Endothelial cell of umbilical vein (primary cell): ENCODE measurements at regions not wholly inside any gene's neighbourhood (a gene's known extent, or its start where the extent isn't known, plus 50 kb on each side); places are given as distances from the start of the nearest gene placed in this dataset.

Source experiments
- BruUV-seq: library from RNA; stranded (reverse); fragments of 400-500 nt; replicated peaks from 2 replicates; lab custom pipeline; 2021; lab: Mats Ljungman, UMichigan
- CTCF ChIA-PET: fragments of 300-600, 350-600 bp; sonication (Branson Sonifier 250); formaldehyde crosslinking; loops from one replicate; lab custom pipeline; 2021; ENCODE audit warnings: antibody characterized with exemption, inconsistent platforms; lab: Charles Lee
- POLR2A ChIA-PET: fragments of 300-600, 350-600 bp; sonication (Branson Sonifier 250); formaldehyde crosslinking; loops from one replicate; lab custom pipeline; 2021; ENCODE audit warnings: antibody characterized with exemption, inconsistent platforms; lab: Charles Lee
- DNase-seq: peaks from one replicate; pipeline ENCODE4 v3.0.0-alpha.2; 2011; ENCODE audit warnings: low read depth, low spot score
- FAIRE-seq: peaks from 2 replicates; lab custom pipeline; 2011; peaks lifted over from hg19 to GRCh38; lab: Jason Lieb, UNC
- H2AFZ ChIP-seq: 2 replicates; pipeline ENCODE4 v1.6.0; 2012; ENCODE audit warnings: low read depth, low read length, control low read depth, inconsistent platforms
- H3K27ac ChIP-seq: 2 replicates; pipeline ENCODE4 v1.5.1; 2011; ENCODE audit warnings: low read depth, mild to moderate bottlenecking, control low read depth, low read length, moderate library complexity; ENCODE audit not compliant: insufficient read depth
- H3K27me3 ChIP-seq, 2 experiments: 2 replicates each; pipeline versions ENCODE4 v1.6.0 to v1.6.1; 2011; ENCODE audit warnings: low read length in 2 of 2, mixed read lengths in 1 of 2; ENCODE audit not compliant: control insufficient read depth in 2 of 2, insufficient read depth in 2 of 2
- H3K36me3 ChIP-seq, 2 experiments: 2 replicates in 1 of 2; 3 replicates in 1 of 2; pipeline ENCODE4 v1.5.1; 2011; ENCODE audit warnings: low read length in 2 of 2, mild to moderate bottlenecking in 1 of 2, moderate library complexity in 1 of 2; ENCODE audit not compliant: control insufficient read depth in 2 of 2, insufficient read depth in 2 of 2; ENCODE audit errors: extremely low read depth in 1 of 2
- H3K4me1 ChIP-seq: 3 replicates; pipeline ENCODE4 v1.5.1; 2011; ENCODE audit warnings: mild to moderate bottlenecking, low read length; ENCODE audit not compliant: control insufficient read depth, insufficient read depth; ENCODE audit errors: extremely low read depth
- H3K4me2 ChIP-seq: 2 replicates; pipeline ENCODE4 v1.6.1; 2011; ENCODE audit warnings: low read length, control low read depth, mixed read lengths; ENCODE audit not compliant: insufficient read depth
- H3K4me3 ChIP-seq, 3 experiments: fragments of 200-600 bp in 1 of 3; sonication (generic), shearing (Covaris generic) in 1 of 3; replicated peaks in 1 of 3; 2 replicates each; pipeline ENCODE4 v1.5.1; 2011 to 2016; ENCODE audit warnings: control low read depth in 3 of 3, low read length in 3 of 3, mild to moderate bottlenecking in 2 of 3, inconsistent platforms in 1 of 3, low read depth in 1 of 3, moderate library complexity in 1 of 3; ENCODE audit not compliant: insufficient read depth in 1 of 3
- H3K79me2 ChIP-seq: 2 replicates; pipeline ENCODE4 v1.6.0; 2012; ENCODE audit warnings: low read length, inconsistent platforms; ENCODE audit not compliant: control insufficient read depth, insufficient read depth
- H3K9ac ChIP-seq: replicated peaks from 2 replicates; pipeline ENCODE3; 2011; ENCODE audit warnings: low read length, control low read depth; ENCODE audit not compliant: insufficient read depth; ENCODE audit errors: extremely low read depth
- H3K9me1 ChIP-seq: replicated peaks from 3 replicates; pipeline ENCODE4 v1.6.0; 2011; ENCODE audit warnings: mild to moderate bottlenecking, low read length; ENCODE audit not compliant: control insufficient read depth, insufficient read depth; ENCODE audit errors: extremely low read depth
- H3K9me3 ChIP-seq: replicated peaks from 2 replicates; pipeline ENCODE4 v1.5.1; 2012; ENCODE audit warnings: low read length, inconsistent platforms; ENCODE audit not compliant: control insufficient read depth, insufficient read depth
- H4K20me1 ChIP-seq: replicated peaks from 2 replicates; pipeline ENCODE3; 2011; ENCODE audit warnings: mild to moderate bottlenecking, low read length; ENCODE audit not compliant: control insufficient read depth, insufficient read depth; ENCODE audit errors: extremely low read depth
- CTCF ChIP-seq, 2 donors: IDR thresholded peaks; 1 replicate in 1 of 2; 2 replicates in 1 of 2; pipeline ENCODE4 v1.5.1; 2011; ENCODE audit warnings: low read length in 2 of 2, mild to moderate bottlenecking in 2 of 2, moderate library complexity in 2 of 2, control low read depth in 1 of 2, inconsistent platforms in 1 of 2, low read depth in 1 of 2; ENCODE audit not compliant: insufficient read depth in 1 of 2; ENCODE audit errors: extremely low read depth in 1 of 2
- EZH2 ChIP-seq: IDR thresholded peaks from 2 replicates; pipeline ENCODE4 v1.6.1; 2012; ENCODE audit warnings: borderline replicate concordance, low read depth, mild to moderate bottlenecking, moderate library complexity, low read length, inconsistent platforms; ENCODE audit not compliant: severe bottlenecking
- FOS ChIP-seq: IDR thresholded peaks from 2 replicates; pipeline ENCODE4 v1.6.1; 2011; ENCODE audit warnings: mild to moderate bottlenecking, low read length, moderate library complexity, borderline replicate concordance; ENCODE audit not compliant: insufficient read depth
- GATA2 ChIP-seq: IDR thresholded peaks from 2 replicates; pipeline ENCODE4 v1.7.0; 2011; ENCODE audit warnings: low read depth, mild to moderate bottlenecking, moderate library complexity, mixed read lengths, low read length; ENCODE audit not compliant: insufficient read length, insufficient read depth
- JUN ChIP-seq: IDR thresholded peaks from 2 replicates; pipeline ENCODE4 v1.6.1; 2011; ENCODE audit warnings: borderline replicate concordance, low read depth; ENCODE audit not compliant: insufficient read length, insufficient read depth
- MAX ChIP-seq: IDR thresholded peaks from 2 replicates; pipeline ENCODE4 v1.6.1; 2011; ENCODE audit not compliant: insufficient read depth, insufficient read length
- MYC ChIP-seq: IDR thresholded peaks from one replicate; pipeline ENCODE4 v1.6.1; 2011; ENCODE audit warnings: mild to moderate bottlenecking, low read depth, low read length
- POLR2A ChIP-seq: IDR thresholded peaks from 2 replicates; pipeline ENCODE4 v1.6.1; 2012; ENCODE audit warnings: low read depth, mild to moderate bottlenecking, control low read depth, low read length
- POLR2AphosphoS5 ChIP-seq: IDR thresholded peaks from 2 replicates; pipeline ENCODE4 v1.6.1; 2012; ENCODE audit warnings: low read depth, mild to moderate bottlenecking, control low read depth, low read length, moderate library complexity; ENCODE audit not compliant: insufficient read depth
- dilution Hi-C: fragments of 300-500 bp; cut with MboI; formaldehyde crosslinking; loops from one replicate; pipeline ENCODE4 v1.15.0; 2019; ENCODE audit warnings: low sequenced_read_pairs; ENCODE audit not compliant: extremely low pct_ligation_motif_present
- intact Hi-C: fragments of 100-400 bp; cut with micrococcal nuclease; formaldehyde crosslinking; loops from one replicate; pipeline ENCODE4 v1.10.0; 2022

- TF ChIP-seq GATA2: no peak
- ChIA-PET POLR2A (no interaction called here), CTCF (no interaction called here)
- intact Hi-C loops (no loop called here), dilution Hi-C loops (no loop called here)
- Histone ChIP-seq H3K4me1 (no peaks in the 10 kb centered on the region), H3K9me1 (no peaks in the 10 kb centered on the region), H3K4me2 (no peak overlapping the region), H3K36me3 (no peaks in the 10 kb centered on the region), H3K4me3 (no peak overlapping the region), H3K9me3 (no peaks in the 10 kb centered on the region), H4K20me1 (no peaks in the 10 kb centered on the region), H2AFZ (no peak overlapping the region), H3K79me2 (no peaks in the 10 kb centered on the region), H3K27ac (no peak overlapping the region), H3K9ac (no peak overlapping the region), H3K27me3 (no peaks in the 10 kb centered on the region)
- BruUV-seq: no TSS peak
- DNase-seq (no peak), FAIRE-seq (no peak)
Observed at GRCh38 chr2:122096761-122097160, 341.3 kb downstream of the TSN start.

GRCh38 chr2:122098306-122098705 is 342.9 kb downstream of the TSN start:
- Histone ChIP-seq H3K4me3 (no peak overlapping the region), H3K36me3 (no peaks in the 10 kb centered on the region), H3K4me1 (no peaks in the 10 kb centered on the region), H2AFZ (no peak overlapping the region), H3K9ac (no peak overlapping the region), H3K79me2 (no peaks in the 10 kb centered on the region), H3K9me3 (no peaks in the 10 kb centered on the region), H3K27me3 (no peaks in the 10 kb centered on the region), H3K4me2 (no peak overlapping the region), H3K27ac (no peak overlapping the region), H4K20me1 (no peaks in the 10 kb centered on the region), H3K9me1 (no peaks in the 10 kb centered on the region)
- dilution Hi-C loops: no loop called here
- TF ChIP-seq POLR2AphosphoS5 (no peak), MAX (no peak), CTCF (IDR thresholded peaks at IDR 0.05; ENCODE audit: extremely low read depth in 1 of 2, insufficient read depth in 1 of 2, low read depth in 1 of 2, low read length in 2 of 2) (no peak), JUN (no peak), POLR2A (no peak), MYC (no peak), EZH2 (no peak), GATA2 (no peak), FOS (no peak)
- no TSS peak for BruUV-seq
- POLR2A ChIA-PET: no interaction called here
- DNase-seq: no peak
- no peak for FAIRE-seq
- intact Hi-C loops: no loop called here
- CTCF ChIA-PET: no interaction called here
